HG03565 (cell line): ENCODE measurements at regions not wholly inside any gene's neighbourhood (a gene's known extent, or its start where the extent isn't known, plus 50 kb on each side); places are given as distances from the start of the nearest gene placed in this dataset.

Source experiments
- ATAC-seq: cut with Tn5 transposase; IDR thresholded peaks from one replicate; pipeline ENCODE4 v1.9.1; 2021; ENCODE audit warnings: mild to moderate bottlenecking, moderate library complexity; ENCODE audit not compliant: unreplicated experiment

- ATAC-seq, result no peak
Observed at GRCh38 chr18:29063346-29063745, 886.4 kb upstream of the CDH2 start.

GRCh38 chr18:29062921-29063320 is 886.0 kb upstream of the CDH2 start:
- no peak for ATAC-seq

GRCh38 chr18:29060349-29060748 is 883.4 kb upstream of the CDH2 start:
- ATAC-seq, result no peak

GRCh38 chr18:29057703-29058102 is 880.8 kb upstream of the CDH2 start:
- ATAC-seq, result no peak

GRCh38 chr18:29056800-29057199 is 879.9 kb upstream of the CDH2 start:
- ATAC-seq, result no peak

GRCh38 chr18:29041976-29042375 is 865.0 kb upstream of the CDH2 start:
- ATAC-seq, result no peak

- no peak for ATAC-seq
Observed at GRCh38 chr18:29034113-29034856, 857.4 kb upstream of the CDH2 start.

- ATAC-seq, result no peak
Observed at GRCh38 chr18:29028560-29028959, 851.6 kb upstream of the CDH2 start.

GRCh38 chr18:29018976-29019375 is 842.0 kb upstream of the CDH2 start:
- ATAC-seq, result no peak

GRCh38 chr18:29012883-29013465 is 836.0 kb upstream of the CDH2 start:
- ATAC-seq, result no peak

GRCh38 chr18:29012364-29012763 is 835.4 kb upstream of the CDH2 start:
- ATAC-seq, result no peak

- no peak for ATAC-seq
Observed at GRCh38 chr18:29009250-29009803, 832.4 kb upstream of the CDH2 start.

GRCh38 chr18:29008809-29009208 is 831.9 kb upstream of the CDH2 start:
- no peak for ATAC-seq

GRCh38 chr18:29007986-29008654 is 831.2 kb upstream of the CDH2 start:
- ATAC-seq, result no peak

GRCh38 chr18:29004921-29005320 is 828.0 kb upstream of the CDH2 start:
- ATAC-seq, result no peak

GRCh38 chr18:29003194-29003593 is 826.3 kb upstream of the CDH2 start:
- no peak for ATAC-seq

GRCh38 chr18:29002747-29003146 is 825.8 kb upstream of the CDH2 start:
- ATAC-seq, result no peak

GRCh38 chr18:28999726-29000125 is 822.8 kb upstream of the CDH2 start:
- ATAC-seq, result no peak

GRCh38 chr18:28995319-28995718 is 818.4 kb upstream of the CDH2 start:
- ATAC-seq, result no peak

- ATAC-seq, result no peak
Observed at GRCh38 chr18:28984731-28985130, 807.8 kb upstream of the CDH2 start.

GRCh38 chr18:28974504-28974903 is 797.6 kb upstream of the CDH2 start:
- ATAC-seq, result no peak

GRCh38 chr18:28973324-28973723 is 796.4 kb upstream of the CDH2 start:
- ATAC-seq, result no peak
